Mucosa of gallbladder (tissue), 1 donor: ENCODE measurements at regions not wholly inside any gene's neighbourhood (a gene's known extent, or its start where the extent isn't known, plus 50 kb on each side); places are given as distances from the start of the nearest gene placed in this dataset.

Source experiments
- DNase-seq: peaks from one replicate; pipeline ENCODE4 v3.0.0-alpha.2; 2020; ENCODE audit warnings: low spot score
- donor health status: DM: no; HTN: no; CAD: no.

DNA sequence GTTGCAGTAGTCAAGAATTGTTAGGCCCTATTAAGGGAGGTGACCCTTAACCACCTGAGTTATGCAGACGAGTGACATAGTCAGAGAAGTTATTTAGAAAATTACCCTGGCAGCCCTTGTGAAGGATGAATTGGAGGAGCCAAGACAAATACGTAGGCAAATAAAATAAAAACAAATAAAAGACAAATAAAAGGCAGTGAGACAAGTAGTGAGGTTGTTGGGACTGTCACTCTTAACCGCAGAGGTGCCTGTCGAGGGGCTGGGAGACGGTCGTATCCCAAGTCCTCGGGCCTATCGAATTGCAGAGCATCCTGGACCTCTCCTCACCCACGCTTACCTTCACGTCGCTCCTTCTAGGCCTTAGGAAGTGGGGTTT, 58.0 kb upstream of the ZC4H2 start:
- DNase-seq, result no peak
